HepG2 (cell line): ENCODE measurements at regions not wholly inside any gene's neighbourhood (a gene's known extent, or its start where the extent isn't known, plus 50 kb on each side); places are given as distances from the start of the nearest gene placed in this dataset.
A peak's percentile ranks its signal among the peaks of the same experiment; 100 is the strongest.

Experiments
- ATAC-seq: fragments of 200-7000 bp; cut with Tn5 transposase; 3 replicates; pipeline ENCODE4 v1.9.1; 2020; ENCODE audit warnings: mild to moderate bottlenecking, moderate library complexity
- BruUV-seq: library from RNA; stranded (reverse); fragments of 400-500 nt; replicated peaks from 2 replicates; lab custom pipeline; 2021; lab: Mats Ljungman, UMichigan
- CTCF ChIA-PET: fragments of 300-600 bp; formaldehyde crosslinking; extraction: SDS; loops from one replicate; lab custom pipeline; 2021; ENCODE audit warnings: low total read pairs, inconsistent platforms, low intra/inter-chr PET ratio; lab: Yijun Ruan, JAX
- POLR2A ChIA-PET: fragments of 350-600 bp; sonication (Branson Sonifier 250); formaldehyde crosslinking; loops from one replicate; lab custom pipeline; 2020; ENCODE audit warnings: antibody characterized with exemption, inconsistent platforms; lab: Yijun Ruan, JAX
- DNase-seq: peaks from one replicate; pipeline ENCODE4 v3.0.0-alpha.2; 2015; ENCODE audit warnings: low spot score
- FAIRE-seq: peaks from 3 replicates; lab custom pipeline; 2011; peaks lifted over from hg19 to GRCh38; lab: Jason Lieb, UNC
- H2AFZ ChIP-seq: one replicate; pipeline ENCODE4 v1.6.1; 2011; ENCODE audit warnings: low read length, inconsistent platforms
- H3K27ac ChIP-seq: fragments of 300-600 bp; 3 replicates; pipeline ENCODE4 v1.8.0; 2011; ENCODE audit warnings: mixed run types, mild to moderate bottlenecking, mixed read lengths, low read length, inconsistent platforms; ENCODE audit not compliant: insufficient read depth; ENCODE audit errors: extremely low read length
- H3K27me3 ChIP-seq, 2 experiments: fragments of 200-600 bp in 1 of 2; 2 replicates in 1 of 2; 3 replicates in 1 of 2; pipeline versions ENCODE4 v1.6.0 to v1.8.0; 2011; ENCODE audit warnings: low read length in 2 of 2, mild to moderate bottlenecking in 2 of 2, moderate library complexity in 2 of 2, inconsistent platforms in 1 of 2; ENCODE audit not compliant: insufficient read depth in 2 of 2, control insufficient read depth in 1 of 2
- H3K36me3 ChIP-seq, 2 experiments: fragments of 200-600 bp in 1 of 2; replicated peaks in 1 of 2; 2 replicates in 1 of 2; 3 replicates in 1 of 2; pipeline versions ENCODE4 v1.5.1 to v1.8.0; 2011; ENCODE audit warnings: low read length in 2 of 2, inconsistent platforms in 1 of 2; ENCODE audit not compliant: insufficient read depth in 2 of 2, control insufficient read depth in 1 of 2
- H3K4me1 ChIP-seq: 2 replicates; pipeline ENCODE4 v1.5.1; 2012; ENCODE audit warnings: low read length, inconsistent platforms; ENCODE audit not compliant: insufficient read depth
- H3K4me2 ChIP-seq: 2 replicates; pipeline ENCODE4 v1.6.0; 2011; ENCODE audit warnings: low read depth, low read length, inconsistent platforms
- H3K4me3 ChIP-seq, 3 experiments: fragments of 200-600 bp in 1 of 3; sonication (generic), shearing (Covaris generic) in 1 of 3; replicated peaks in 1 of 3; 2 replicates each; pipeline ENCODE4 v1.5.1; 2011 to 2016; ENCODE audit warnings: low read length in 3 of 3, inconsistent platforms in 2 of 3, low read depth in 2 of 3, mild to moderate bottlenecking in 2 of 3, control low read depth in 1 of 3, mixed read lengths in 1 of 3; ENCODE audit not compliant: insufficient read depth in 1 of 3
- H3K79me2 ChIP-seq: one replicate; pipeline ENCODE4 v1.6.1; 2011; ENCODE audit warnings: low read length, inconsistent platforms; ENCODE audit not compliant: insufficient read depth
- H3K9ac ChIP-seq: 2 replicates; pipeline ENCODE4 v1.6.0; 2011; ENCODE audit warnings: mild to moderate bottlenecking, low read depth, low read length, inconsistent platforms; ENCODE audit not compliant: insufficient read depth
- H3K9me3 ChIP-seq: 2 replicates; pipeline ENCODE4 v1.5.1; 2012; ENCODE audit warnings: mild to moderate bottlenecking, low read length
- H4K20me1 ChIP-seq: 2 replicates; pipeline ENCODE4 v1.6.0; 2011; ENCODE audit warnings: inconsistent platforms, mild to moderate bottlenecking, low read length, moderate library complexity; ENCODE audit not compliant: insufficient read depth
- ATF7 ChIP-seq, 2 experiments: fragments of 450-650 bp in 1 of 2; sonication (generic) in 1 of 2; formaldehyde crosslinking in 1 of 2; IDR thresholded peaks; 2 replicates each; pipeline versions ENCODE4 v1.4.0 to v1.6.1; 2016 to 2020; ENCODE audit warnings: antibody characterized with exemption in 1 of 2, mild to moderate bottlenecking in 1 of 2, missing genetic modification reagents in 1 of 2
- ATM ChIP-seq: fragments of 450-650 bp; IDR thresholded peaks from 2 replicates; pipeline ENCODE4 v1.7.1; 2017; ENCODE audit warnings: mild to moderate bottlenecking, borderline replicate concordance
- DR1 ChIP-seq: sonication (generic); formaldehyde crosslinking; IDR thresholded peaks from 2 replicates; pipeline ENCODE4 v1.8.0; 2021; ENCODE audit warnings: mild to moderate bottlenecking, missing genetic modification reagents, inconsistent platforms
- EED ChIP-seq: sonication (generic); formaldehyde crosslinking; IDR thresholded peaks from 2 replicates; pipeline ENCODE4 v1.5.0; 2020; ENCODE audit warnings: mild to moderate bottlenecking, missing genetic modification reagents
- JUND ChIP-seq: sonication (generic); formaldehyde crosslinking; IDR thresholded peaks from 2 replicates; pipeline ENCODE4 v1.8.0; 2022; ENCODE audit warnings: mild to moderate bottlenecking, missing genetic modification reagents
- MYPOP ChIP-seq: sonication (generic); formaldehyde crosslinking; IDR thresholded peaks from 2 replicates; pipeline ENCODE4 v1.8.1; 2023; ENCODE audit warnings: mild to moderate bottlenecking, moderate library complexity, missing genetic modification reagents
- NBN ChIP-seq: fragments of 450-650 bp; conservative IDR thresholded peaks from 2 replicates; pipeline ENCODE4 v1.6.1; 2017
- NONO ChIP-seq, 2 experiments: fragments of 450-650 bp in 1 of 2; sonication (generic) in 1 of 2; formaldehyde crosslinking in 1 of 2; IDR thresholded peaks in 1 of 2; conservative IDR thresholded peaks in 1 of 2; 2 replicates each; pipeline versions ENCODE4 v1.6.1 to v1.8.0; 2017 to 2022; ENCODE audit warnings: mild to moderate bottlenecking in 1 of 2, missing genetic modification reagents in 1 of 2, moderate library complexity in 1 of 2
- PHB2 ChIP-seq: fragments of 450-650 bp; IDR thresholded peaks from 2 replicates; pipeline ENCODE4 v1.6.1; 2018; ENCODE audit not compliant: partially characterized antibody
- PLRG1 ChIP-seq: fragments of 450-650 bp; conservative IDR thresholded peaks from 2 replicates; pipeline ENCODE4 v1.6.1; 2016
- SOX6 ChIP-seq, 2 experiments: fragments of 450-650 bp in 1 of 2; sonication (generic) in 1 of 2; formaldehyde crosslinking in 1 of 2; IDR thresholded peaks; 2 replicates each; pipeline versions ENCODE4 v1.4.0 to v1.6.1; 2017 to 2020; ENCODE audit warnings: antibody characterized with exemption in 1 of 2, mild to moderate bottlenecking in 1 of 2, missing genetic modification reagents in 1 of 2
- SRSF9 ChIP-seq: fragments of 200-400 bp; formaldehyde crosslinking; IDR thresholded peaks from 2 replicates; pipeline ENCODE4 v1.6.1; 2018; ENCODE audit warnings: borderline replicate concordance, mild to moderate bottlenecking, low read depth, low read length; ENCODE audit not compliant: insufficient read depth, poor library complexity, severe bottlenecking
- ZBTB26 ChIP-seq: IDR thresholded peaks from 2 replicates; pipeline ENCODE4 v1.6.1; 2016; ENCODE audit warnings: missing compliant biosample characterization, missing genetic modification reagents, borderline replicate concordance
- ZGPAT ChIP-seq: IDR thresholded peaks from 2 replicates; pipeline ENCODE4 v1.6.1; 2016; ENCODE audit warnings: mild to moderate bottlenecking
- ZNF282 ChIP-seq: fragments of 450-650 bp; IDR thresholded peaks from 2 replicates; pipeline ENCODE4 v1.6.1; 2018; ENCODE audit not compliant: partially characterized antibody
- ZNF329 ChIP-seq: sonication (generic); formaldehyde crosslinking; IDR thresholded peaks from 2 replicates; pipeline ENCODE4 v1.9.0; 2021; ENCODE audit warnings: low read depth, mild to moderate bottlenecking, missing genetic modification reagents
- WGBS: methylation state at CpG from one replicate; pipeline ENCODE4 v1.1.6; 2017; ENCODE audit warnings: low lambda C conversion rate; 5-methylcytosine and 5-hydroxymethylcytosine counted together
- in situ Hi-C: cut with HindIII; loops from 2 replicates; pipeline ENCODE4 v1.10.0; 2017; ENCODE audit warnings: low pct_unique_long_range_greater_than_20kb; ENCODE audit not compliant: extremely low pct_ligation_motif_present
- intact Hi-C: fragments of 100-400 bp; cut with micrococcal nuclease; formaldehyde crosslinking; loops from one replicate; pipeline ENCODE4 v1.10.0; 2022; ENCODE audit not compliant: unreplicated experiment
- TF ChIP-seq, protein P1 (sequence below): sonication (generic); formaldehyde crosslinking; IDR thresholded peaks from 2 replicates; pipeline ENCODE4 v1.4.0; 2020; ENCODE audit warnings: missing genetic modification reagents, borderline replicate concordance

DNA sequence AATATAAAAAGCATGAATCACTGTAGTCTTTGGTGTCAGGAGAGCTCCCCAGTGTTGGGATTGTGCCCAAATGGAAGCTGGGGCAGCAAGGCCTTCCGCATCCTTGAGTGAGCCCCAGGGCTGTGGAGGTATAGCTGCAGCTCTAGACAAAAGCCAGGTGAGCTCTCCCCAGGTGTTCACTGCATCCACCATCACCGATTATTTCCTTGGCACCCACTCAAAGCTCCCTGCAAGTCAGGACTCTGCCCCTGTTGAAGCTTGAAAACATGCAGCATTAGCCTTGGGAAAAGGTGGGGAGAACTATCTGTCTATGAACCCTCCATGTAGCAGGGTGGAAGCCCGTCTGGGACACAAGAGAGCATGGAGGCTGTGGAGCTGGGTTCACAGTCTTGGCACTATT, 228.8 kb downstream of the BMP7 start (continued):
- TF ChIP-seq ZNF329 (CRISPR knock-in tag) (no peak), JUND (no peak)

- ChIA-PET CTCF (no interaction called here), POLR2A (no interaction called here)
- FAIRE-seq (no peak), ATAC-seq (no peak), DNase-seq (no peak)
- Histone ChIP-seq H3K79me2 (no peaks in the 10 kb centered on the region), H3K27ac (no peak overlapping the region), H4K20me1 (no peaks in the 10 kb centered on the region), H3K36me3 (no peaks in the 10 kb centered on the region), H3K4me1 (peaks cover 4% of the 10 kb centered on the region), H3K4me3 (no peak overlapping the region), H3K4me2 (no peak overlapping the region), H3K27me3 (no peaks in the 10 kb centered on the region), H3K9ac (no peak overlapping the region), H2AFZ (no peak overlapping the region), H3K9me3 (no peaks in the 10 kb centered on the region)
- BruUV-seq: no TSS peak
- WGBS: 8% methylated on average over 4 of the region's 4 CpGs
- intact Hi-C loops: no loop called here
- in situ Hi-C loops: no loop called here
- TF ChIP-seq EED (CRISPR knock-in tag) (no peak), NONO (IDR thresholded peaks at IDR 0.05) (peak; percentile 88; the same call in 1 of the 2 replicates), NONO (CRISPR knock-in tag; conservative IDR thresholded peaks at IDR 0.05) (no peak), SOX6 (IDR thresholded peaks at IDR 0.05) (peak; percentile 84; the same call in 1 of the 2 replicates), SOX6 (CRISPR knock-in tag; IDR thresholded peaks at IDR 0.05) (no peak), PLRG1 (peak; percentile 86; the same call in 1 of the 2 replicates), ZNF282 (peak; percentile 51), ZGPAT (no peak), ATM (peak; percentile 82; the same call in 1 of the 2 replicates), MYPOP (CRISPR knock-in tag) (no peak), SRSF9 (no peak), ATF7 (IDR thresholded peaks at IDR 0.05) (peak; percentile 35; the same call in 1 of the 2 replicates), ATF7 (CRISPR knock-in tag; IDR thresholded peaks at IDR 0.05) (no peak), PHB2 (peak; percentile 93), ZBTB26 (CRISPR knock-in tag) (no peak), NBN (0 out of 2 replicates have a peak, but pooled peaks have one; percentile 55), DR1 (CRISPR knock-in tag) (no peak)
- TF ChIP-seq, protein P1, sequence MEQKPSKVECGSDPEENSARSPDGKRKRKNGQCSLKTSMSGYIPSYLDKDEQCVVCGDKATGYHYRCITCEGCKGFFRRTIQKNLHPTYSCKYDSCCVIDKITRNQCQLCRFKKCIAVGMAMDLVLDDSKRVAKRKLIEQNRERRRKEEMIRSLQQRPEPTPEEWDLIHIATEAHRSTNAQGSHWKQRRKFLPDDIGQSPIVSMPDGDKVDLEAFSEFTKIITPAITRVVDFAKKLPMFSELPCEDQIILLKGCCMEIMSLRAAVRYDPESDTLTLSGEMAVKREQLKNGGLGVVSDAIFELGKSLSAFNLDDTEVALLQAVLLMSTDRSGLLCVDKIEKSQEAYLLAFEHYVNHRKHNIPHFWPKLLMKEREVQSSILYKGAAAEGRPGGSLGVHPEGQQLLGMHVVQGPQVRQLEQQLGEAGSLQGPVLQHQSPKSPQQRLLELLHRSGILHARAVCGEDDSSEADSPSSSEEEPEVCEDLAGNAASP: no peak
Observed at GRCh38 chr20:57038608-57039440, 227.6 kb downstream of the BMP7 start.
